Ishikawa (cell line): ENCODE measurements at regions not wholly inside any gene's neighbourhood (a gene's known extent, or its start where the extent isn't known, plus 50 kb on each side); places are given as distances from the start of the nearest gene placed in this dataset.

Experiments used
- CEBPB ChIP-seq: IDR thresholded peaks from 2 replicates; pipeline ENCODE4 v1.6.1; 2012
- CREB1 ChIP-seq: IDR thresholded peaks from 2 replicates; pipeline ENCODE4 v1.6.1; 2012; ENCODE audit warnings: low read depth
- EGR1 ChIP-seq: IDR thresholded peaks from 2 replicates; pipeline ENCODE4 v1.6.1; 2012
- EP300 ChIP-seq: IDR thresholded peaks from 2 replicates; pipeline ENCODE4 v1.6.1; 2012; ENCODE audit warnings: borderline replicate concordance
- FOXM1 ChIP-seq: IDR thresholded peaks from 2 replicates; pipeline ENCODE4 v1.6.1; 2012; ENCODE audit warnings: low read depth, borderline replicate concordance
- MAX ChIP-seq: IDR thresholded peaks from 2 replicates; pipeline ENCODE4 v1.6.1; 2012
- NFIC ChIP-seq: IDR thresholded peaks from 2 replicates; pipeline ENCODE4 v1.6.1; 2012
- RAD21 ChIP-seq: IDR thresholded peaks from 2 replicates; pipeline ENCODE4 v1.6.1; 2012; ENCODE audit warnings: low read depth
- TAF1 ChIP-seq: IDR thresholded peaks from 2 replicates; pipeline ENCODE4 v1.6.1; 2012; ENCODE audit warnings: low read depth, mild to moderate bottlenecking
- TCF12 ChIP-seq: IDR thresholded peaks from 2 replicates; pipeline ENCODE4 v1.6.1; 2012; ENCODE audit warnings: low read depth
- TEAD4 ChIP-seq: IDR thresholded peaks from 2 replicates; pipeline ENCODE4 v1.6.1; 2012
- USF1 ChIP-seq: IDR thresholded peaks from 2 replicates; pipeline ENCODE4 v1.6.1; 2012
- YY1 ChIP-seq: IDR thresholded peaks from 2 replicates; pipeline ENCODE4 v1.6.1; 2012; ENCODE audit warnings: low read depth
- ZBTB7A ChIP-seq: IDR thresholded peaks from 2 replicates; pipeline ENCODE4 v1.6.1; 2012; ENCODE audit warnings: low read depth
- TF ChIP-seq, protein P1 (sequence below): IDR thresholded peaks from 2 replicates; pipeline ENCODE4 v1.6.1; 2012; ENCODE audit warnings: low read depth, mild to moderate bottlenecking

GRCh38 chr1:218665221-218665620, 320.1 kb downstream of the TGFB2 start:
- TF ChIP-seq, protein P1, sequence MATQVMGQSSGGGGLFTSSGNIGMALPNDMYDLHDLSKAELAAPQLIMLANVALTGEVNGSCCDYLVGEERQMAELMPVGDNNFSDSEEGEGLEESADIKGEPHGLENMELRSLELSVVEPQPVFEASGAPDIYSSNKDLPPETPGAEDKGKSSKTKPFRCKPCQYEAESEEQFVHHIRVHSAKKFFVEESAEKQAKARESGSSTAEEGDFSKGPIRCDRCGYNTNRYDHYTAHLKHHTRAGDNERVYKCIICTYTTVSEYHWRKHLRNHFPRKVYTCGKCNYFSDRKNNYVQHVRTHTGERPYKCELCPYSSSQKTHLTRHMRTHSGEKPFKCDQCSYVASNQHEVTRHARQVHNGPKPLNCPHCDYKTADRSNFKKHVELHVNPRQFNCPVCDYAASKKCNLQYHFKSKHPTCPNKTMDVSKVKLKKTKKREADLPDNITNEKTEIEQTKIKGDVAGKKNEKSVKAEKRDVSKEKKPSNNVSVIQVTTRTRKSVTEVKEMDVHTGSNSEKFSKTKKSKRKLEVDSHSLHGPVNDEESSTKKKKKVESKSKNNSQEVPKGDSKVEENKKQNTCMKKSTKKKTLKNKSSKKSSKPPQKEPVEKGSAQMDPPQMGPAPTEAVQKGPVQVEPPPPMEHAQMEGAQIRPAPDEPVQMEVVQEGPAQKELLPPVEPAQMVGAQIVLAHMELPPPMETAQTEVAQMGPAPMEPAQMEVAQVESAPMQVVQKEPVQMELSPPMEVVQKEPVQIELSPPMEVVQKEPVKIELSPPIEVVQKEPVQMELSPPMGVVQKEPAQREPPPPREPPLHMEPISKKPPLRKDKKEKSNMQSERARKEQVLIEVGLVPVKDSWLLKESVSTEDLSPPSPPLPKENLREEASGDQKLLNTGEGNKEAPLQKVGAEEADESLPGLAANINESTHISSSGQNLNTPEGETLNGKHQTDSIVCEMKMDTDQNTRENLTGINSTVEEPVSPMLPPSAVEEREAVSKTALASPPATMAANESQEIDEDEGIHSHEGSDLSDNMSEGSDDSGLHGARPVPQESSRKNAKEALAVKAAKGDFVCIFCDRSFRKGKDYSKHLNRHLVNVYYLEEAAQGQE = no peak
- TF ChIP-seq TEAD4 (no peak), EGR1 (no peak), USF1 (no peak), MAX (no peak), FOXM1 (no peak), EP300 (no peak), TAF1 (no peak), TCF12 (no peak), YY1 (no peak), CEBPB (no peak)

GRCh38 chr1:218666263-218666662, 321.1 kb downstream of the TGFB2 start:
- no peak for TF ChIP-seq TCF12

GRCh38 chr1:218667781-218668516, 322.8 kb downstream of the TGFB2 start:
- TF ChIP-seq MAX (no peak), ZBTB7A (no peak), RAD21 (no peak), EP300 (no peak), CREB1 (no peak), FOXM1 (no peak), YY1 (no peak), CEBPB (no peak), TAF1 (no peak), USF1 (no peak), TEAD4 (no peak), EGR1 (no peak), NFIC (no peak), TCF12 (no peak)
- TF ChIP-seq, protein P1 = no peak

- TF ChIP-seq RAD21 (no peak), EP300 (no peak), TAF1 (no peak), USF1 (no peak), CREB1 (no peak), TEAD4 (no peak), NFIC (no peak), YY1 (no peak), CEBPB (no peak), MAX (no peak), ZBTB7A (no peak), TCF12 (no peak), FOXM1 (no peak), EGR1 (no peak)
- TF ChIP-seq, protein P1 = no peak
Observed at GRCh38 chr1:218669431-218669830, 324.3 kb downstream of the TGFB2 start.
